ENCODE measurements at regions not wholly inside any gene's neighbourhood (a gene's known extent, or its start where the extent isn't known, plus 50 kb on each side); places are given as distances from the start of the nearest gene placed in this dataset.
"Not testable (repeated sequence)": the region's sequence is repeated elsewhere in the genome, so short reads cannot be mapped to it uniquely, and the experiment has no call there.

DNA sequence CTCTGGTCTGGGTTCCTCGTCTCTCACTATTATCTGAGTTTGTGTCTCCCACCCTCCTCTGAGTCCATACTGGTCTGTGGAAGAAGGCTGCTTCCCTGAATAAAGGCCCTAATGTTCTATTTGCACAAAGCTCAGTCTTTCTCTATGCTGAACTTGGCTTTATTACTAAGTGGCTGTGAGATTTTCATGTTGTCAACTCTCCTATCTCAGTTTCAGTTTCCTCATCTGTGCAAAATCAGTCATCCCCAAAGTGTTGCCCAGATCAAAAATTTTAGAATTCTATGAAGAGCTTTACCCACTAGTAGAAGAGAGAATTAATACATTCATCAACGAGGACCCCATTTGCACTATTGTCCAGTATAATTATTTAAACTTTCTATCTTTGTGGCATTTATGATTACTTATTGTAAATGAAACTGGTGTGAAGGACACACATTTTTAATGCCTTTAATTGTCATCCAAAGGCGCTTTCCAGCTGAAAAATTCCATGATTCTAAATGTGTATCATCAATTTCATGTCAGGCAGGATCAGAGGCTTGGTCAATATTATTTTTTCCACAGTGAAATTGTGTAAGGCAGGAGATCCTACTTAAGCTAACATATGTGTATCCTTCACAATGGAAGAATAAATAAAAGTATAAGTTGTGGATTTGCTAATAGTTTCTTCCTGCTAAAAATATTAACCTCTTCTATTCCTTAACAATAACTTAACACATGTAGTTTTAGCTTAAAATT lies 79.1 kb upstream of the EEA1 start:
- Histone ChIP-seq H3K27me3 (ENCODE audit: insufficient read depth, low read depth, severe bottlenecking) (no peaks in the 10 kb centered on the region), H3K36me3 (no peaks in the 10 kb centered on the region), H3K9me3 (ENCODE audit: severe bottlenecking) (no peaks in the 10 kb centered on the region), H3K4me3 (ENCODE audit: low read depth, low read length) (no peak overlapping the region), H3K27ac (no peak overlapping the region)
- no peak for DNase-seq
- TF ChIP-seq, protein P1, sequence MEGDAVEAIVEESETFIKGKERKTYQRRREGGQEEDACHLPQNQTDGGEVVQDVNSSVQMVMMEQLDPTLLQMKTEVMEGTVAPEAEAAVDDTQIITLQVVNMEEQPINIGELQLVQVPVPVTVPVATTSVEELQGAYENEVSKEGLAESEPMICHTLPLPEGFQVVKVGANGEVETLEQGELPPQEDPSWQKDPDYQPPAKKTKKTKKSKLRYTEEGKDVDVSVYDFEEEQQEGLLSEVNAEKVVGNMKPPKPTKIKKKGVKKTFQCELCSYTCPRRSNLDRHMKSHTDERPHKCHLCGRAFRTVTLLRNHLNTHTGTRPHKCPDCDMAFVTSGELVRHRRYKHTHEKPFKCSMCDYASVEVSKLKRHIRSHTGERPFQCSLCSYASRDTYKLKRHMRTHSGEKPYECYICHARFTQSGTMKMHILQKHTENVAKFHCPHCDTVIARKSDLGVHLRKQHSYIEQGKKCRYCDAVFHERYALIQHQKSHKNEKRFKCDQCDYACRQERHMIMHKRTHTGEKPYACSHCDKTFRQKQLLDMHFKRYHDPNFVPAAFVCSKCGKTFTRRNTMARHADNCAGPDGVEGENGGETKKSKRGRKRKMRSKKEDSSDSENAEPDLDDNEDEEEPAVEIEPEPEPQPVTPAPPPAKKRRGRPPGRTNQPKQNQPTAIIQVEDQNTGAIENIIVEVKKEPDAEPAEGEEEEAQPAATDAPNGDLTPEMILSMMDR (IDR thresholded peaks at IDR 0.05; ENCODE audit: low read depth, low read length), result no peak

DNA sequence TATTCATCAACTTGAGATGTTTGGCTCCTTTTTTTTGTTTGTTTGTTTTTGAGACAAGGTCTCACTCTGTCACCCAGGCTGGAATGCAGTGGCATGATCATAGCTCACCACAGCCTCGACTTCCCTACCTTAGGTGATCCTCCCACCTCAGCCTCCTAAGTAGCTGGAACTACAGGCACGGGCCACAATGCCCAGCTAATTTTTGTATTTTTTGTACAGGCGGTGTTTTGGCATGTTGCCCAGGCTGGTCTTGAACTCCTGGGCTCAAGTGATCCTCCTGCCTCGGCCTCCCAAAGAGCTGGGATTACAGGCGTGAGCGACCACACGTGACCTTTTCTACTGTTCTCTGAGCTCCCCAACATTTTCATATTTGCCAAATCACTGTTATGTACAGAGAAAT lies 79.8 kb upstream of the EEA1 start:
- not testable (repeated sequence) for H3K27ac ChIP-seq; H3K4me3 ChIP-seq (ENCODE audit: low read depth, low read length); DNase-seq; H3K27me3 ChIP-seq (ENCODE audit: insufficient read depth, low read depth, severe bottlenecking); H3K9me3 ChIP-seq (ENCODE audit: severe bottlenecking); H3K36me3 ChIP-seq

DNA sequence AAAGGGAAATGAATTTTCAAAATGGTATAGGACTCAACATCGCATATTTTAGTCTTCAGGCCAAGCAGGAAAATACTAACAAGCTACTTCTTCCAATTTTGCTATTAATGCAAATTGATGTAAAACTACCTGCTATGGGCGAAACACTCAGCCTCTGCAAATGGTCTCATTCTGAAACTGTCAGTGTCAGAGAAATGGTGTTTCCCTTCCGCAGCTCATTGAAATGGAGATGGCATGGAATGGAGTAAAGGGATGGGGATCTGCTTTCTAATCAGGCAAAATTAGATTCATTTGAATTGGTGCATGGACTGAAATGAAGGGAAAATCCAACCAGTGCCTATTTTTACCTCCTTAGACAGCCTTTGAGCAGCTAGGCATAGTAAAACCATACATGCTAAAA lies 80.4 kb upstream of the EEA1 start:
- no peaks in the 10 kb centered on the region for H3K9me3 ChIP-seq (ENCODE audit: severe bottlenecking)
- no peak overlapping the region for H3K27ac ChIP-seq
- H3K36me3 ChIP-seq, result no peaks in the 10 kb centered on the region
- no peak overlapping the region for H3K4me3 ChIP-seq (ENCODE audit: low read depth, low read length)
- H3K27me3 ChIP-seq (ENCODE audit: insufficient read depth, low read depth, severe bottlenecking), result no peaks in the 10 kb centered on the region
- TF ChIP-seq, protein P1 (IDR thresholded peaks at IDR 0.05; ENCODE audit: low read depth, low read length), result no peak
- DNase-seq, result no peak

DNA sequence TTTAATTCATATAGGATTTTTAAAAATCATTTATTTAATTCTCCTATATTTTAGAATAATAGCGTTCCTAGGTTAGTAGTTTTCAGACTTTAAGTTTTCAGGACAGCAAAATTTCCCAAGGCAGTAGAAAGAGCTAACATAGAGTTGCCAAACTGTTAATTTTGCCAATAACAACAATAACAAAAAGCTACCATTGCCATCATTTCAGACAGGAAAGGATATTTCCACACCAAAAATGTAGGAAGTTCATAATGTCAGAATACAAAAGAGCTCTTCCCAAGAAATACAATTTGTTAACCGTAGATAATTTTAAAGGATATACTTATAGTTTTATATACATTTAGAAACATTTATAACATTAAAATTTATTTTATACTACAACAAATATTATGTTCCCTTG lies 81.4 kb upstream of the EEA1 start:
- DNase-seq, result no peak
- Histone ChIP-seq H3K36me3 (no peaks in the 10 kb centered on the region), H3K4me3 (ENCODE audit: low read depth, low read length) (no peak overlapping the region), H3K9me3 (ENCODE audit: severe bottlenecking) (no peaks in the 10 kb centered on the region), H3K27me3 (ENCODE audit: insufficient read depth, low read depth, severe bottlenecking) (no peaks in the 10 kb centered on the region), H3K27ac (no peak overlapping the region)
- TF ChIP-seq, protein P1 (IDR thresholded peaks at IDR 0.05; ENCODE audit: low read depth, low read length), result no peak

DNA sequence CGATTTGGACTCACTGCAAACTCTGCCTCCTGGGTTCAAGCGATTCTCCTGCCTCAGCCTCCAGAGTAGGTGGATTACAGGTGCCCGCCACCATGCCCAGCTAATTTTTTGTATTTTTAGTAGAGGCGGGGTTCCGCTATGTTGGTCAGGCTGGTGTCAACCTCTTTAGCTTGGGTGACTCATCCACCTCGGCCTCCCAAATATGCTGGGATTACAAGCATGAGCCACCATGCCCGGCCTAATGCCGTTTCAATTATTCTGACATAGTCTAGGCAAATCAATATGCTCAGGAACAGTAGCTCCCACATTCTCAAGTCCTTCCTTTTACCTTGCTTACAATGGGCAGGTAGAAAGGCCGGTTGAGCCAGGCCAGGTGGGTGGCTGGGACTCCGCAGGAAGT lies 82.0 kb upstream of the EEA1 start:
- Histone ChIP-seq H3K9me3 (ENCODE audit: severe bottlenecking) (no peaks in the 10 kb centered on the region), H3K36me3 (no peaks in the 10 kb centered on the region), H3K4me3 (ENCODE audit: low read depth, low read length) (no peak overlapping the region), H3K27ac (no peak overlapping the region), H3K27me3 (ENCODE audit: insufficient read depth, low read depth, severe bottlenecking) (no peaks in the 10 kb centered on the region)
- TF ChIP-seq, protein P1 (IDR thresholded peaks at IDR 0.05; ENCODE audit: low read depth, low read length), result no peak
- no peak for DNase-seq

DNA sequence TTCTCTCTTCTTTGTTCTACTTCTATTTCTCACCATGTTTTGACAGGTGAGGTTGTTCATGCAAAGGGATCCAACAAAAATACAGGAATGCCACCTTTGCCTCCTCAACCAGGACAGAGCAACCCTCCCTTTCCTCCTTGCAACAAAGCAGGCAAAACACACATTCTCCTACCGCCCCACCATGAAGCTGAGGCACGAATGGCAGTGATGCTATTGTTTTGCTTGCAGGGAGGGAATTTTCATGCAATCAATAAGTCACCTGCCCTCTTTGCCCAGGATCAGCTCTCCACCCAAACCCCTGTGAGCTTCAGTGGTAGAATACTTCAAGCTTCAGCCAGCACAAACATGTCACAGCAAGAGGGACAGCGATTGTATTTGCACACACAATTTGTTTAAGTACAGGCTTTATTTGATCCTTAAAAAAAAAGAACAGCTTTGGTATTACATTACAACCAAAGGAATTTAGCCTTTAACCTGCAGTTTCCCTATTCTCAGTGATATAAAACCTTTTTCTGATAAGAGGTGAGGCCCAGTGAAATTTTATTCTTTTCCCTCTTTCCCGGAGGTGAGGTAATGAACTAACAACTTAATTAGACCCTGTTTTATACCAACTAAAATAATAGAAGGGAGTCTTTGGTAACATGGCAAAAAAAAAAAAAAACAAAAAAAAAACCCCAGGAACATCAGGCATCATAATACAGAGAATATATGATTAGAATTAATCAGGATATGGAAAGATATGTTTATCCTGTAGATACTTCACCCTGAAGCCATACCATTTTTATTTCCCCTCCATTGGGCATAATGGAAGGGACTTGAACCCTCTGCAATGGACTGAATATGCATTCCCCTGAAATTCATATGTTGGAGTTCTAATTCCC lies 87.0 kb upstream of the EEA1 start:
- Histone ChIP-seq H3K27ac (no peak overlapping the region), H3K9me3 (ENCODE audit: severe bottlenecking) (no peaks in the 10 kb centered on the region), H3K4me3 (ENCODE audit: low read depth, low read length) (no peak overlapping the region), H3K36me3 (no peaks in the 10 kb centered on the region), H3K27me3 (ENCODE audit: insufficient read depth, low read depth, severe bottlenecking) (no peaks in the 10 kb centered on the region)
- TF ChIP-seq, protein P1 (IDR thresholded peaks at IDR 0.05; ENCODE audit: low read depth, low read length), result no peak
- no peak for DNase-seq

All from WERI-Rb-1 (cell line).